HL-60 (cell line): ENCODE measurements at regions not wholly inside any gene's neighbourhood (a gene's known extent, or its start where the extent isn't known, plus 50 kb on each side); places are given as distances from the start of the nearest gene placed in this dataset.

ENCODE experiments used
- DNase-seq, 2 experiments: peaks; one replicate each; pipeline ENCODE4 v3.0.0-alpha.2; 2010 to 2020; ENCODE audit warnings: low read depth in 1 of 2, low spot score in 1 of 2
- H3K27ac ChIP-seq: fragments of 250-450 bp; sonication (Bioruptor Pico); replicated peaks from 2 replicates; pipeline ENCODE4 v1.5.1; 2020; ENCODE audit warnings: mild to moderate bottlenecking, moderate library complexity
- H3K27me3 ChIP-seq: fragments of 250-450 bp; sonication (Bioruptor Pico); 2 replicates; pipeline ENCODE4 v1.5.1; 2021; ENCODE audit warnings: mild to moderate bottlenecking, moderate library complexity; ENCODE audit not compliant: insufficient read depth, poor library complexity, severe bottlenecking
- H3K4me3 ChIP-seq: replicated peaks from 2 replicates; pipeline ENCODE4 v1.5.1; 2011; ENCODE audit warnings: mild to moderate bottlenecking, control low read depth, low read length; ENCODE audit not compliant: insufficient read depth
- GABPA ChIP-seq: IDR thresholded peaks from 2 replicates; pipeline ENCODE4 v1.6.1; 2012; ENCODE audit warnings: low read depth
- POLR2AphosphoS5 ChIP-seq: IDR thresholded peaks from 2 replicates; pipeline ENCODE4 v1.6.1; 2012; ENCODE audit warnings: low read depth
- SPI1 ChIP-seq: IDR thresholded peaks from 2 replicates; pipeline ENCODE4 v1.6.1; 2012; ENCODE audit warnings: low read depth, mild to moderate bottlenecking, borderline replicate concordance
- TF ChIP-seq, protein P1 (sequence below): IDR thresholded peaks from 2 replicates; pipeline ENCODE4 v1.6.1; 2012; ENCODE audit warnings: low read depth; ENCODE audit not compliant: insufficient replicate concordance
- TF ChIP-seq, protein P2 (sequence below): IDR thresholded peaks from one replicate; pipeline ENCODE4 v1.5.1; 2011; ENCODE audit warnings: low read length, control low read depth, inconsistent platforms; ENCODE audit not compliant: insufficient read depth

DNA sequence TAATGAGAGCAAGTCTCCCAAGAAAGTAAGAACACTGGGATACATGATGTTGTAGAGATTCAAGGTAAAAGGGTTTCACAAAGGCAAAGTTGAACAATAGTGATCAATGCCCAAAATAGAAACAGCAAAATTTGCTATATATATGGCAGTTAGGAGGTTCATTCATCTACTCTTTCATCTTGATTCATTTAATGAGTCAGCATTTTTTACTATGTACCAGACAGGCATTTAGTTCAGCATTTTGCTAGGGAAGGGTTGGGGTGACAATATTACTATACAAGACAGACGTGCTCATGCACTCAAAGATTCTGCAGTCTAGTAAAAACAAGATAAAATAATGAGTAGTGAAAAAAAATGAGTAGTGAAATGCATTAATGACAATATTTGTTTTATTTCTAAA, 264.9 kb upstream of the LMO3 start:
- no peak overlapping the region for H3K4me3 ChIP-seq
- no peak overlapping the region for H3K27ac ChIP-seq
- TF ChIP-seq, protein P1, sequence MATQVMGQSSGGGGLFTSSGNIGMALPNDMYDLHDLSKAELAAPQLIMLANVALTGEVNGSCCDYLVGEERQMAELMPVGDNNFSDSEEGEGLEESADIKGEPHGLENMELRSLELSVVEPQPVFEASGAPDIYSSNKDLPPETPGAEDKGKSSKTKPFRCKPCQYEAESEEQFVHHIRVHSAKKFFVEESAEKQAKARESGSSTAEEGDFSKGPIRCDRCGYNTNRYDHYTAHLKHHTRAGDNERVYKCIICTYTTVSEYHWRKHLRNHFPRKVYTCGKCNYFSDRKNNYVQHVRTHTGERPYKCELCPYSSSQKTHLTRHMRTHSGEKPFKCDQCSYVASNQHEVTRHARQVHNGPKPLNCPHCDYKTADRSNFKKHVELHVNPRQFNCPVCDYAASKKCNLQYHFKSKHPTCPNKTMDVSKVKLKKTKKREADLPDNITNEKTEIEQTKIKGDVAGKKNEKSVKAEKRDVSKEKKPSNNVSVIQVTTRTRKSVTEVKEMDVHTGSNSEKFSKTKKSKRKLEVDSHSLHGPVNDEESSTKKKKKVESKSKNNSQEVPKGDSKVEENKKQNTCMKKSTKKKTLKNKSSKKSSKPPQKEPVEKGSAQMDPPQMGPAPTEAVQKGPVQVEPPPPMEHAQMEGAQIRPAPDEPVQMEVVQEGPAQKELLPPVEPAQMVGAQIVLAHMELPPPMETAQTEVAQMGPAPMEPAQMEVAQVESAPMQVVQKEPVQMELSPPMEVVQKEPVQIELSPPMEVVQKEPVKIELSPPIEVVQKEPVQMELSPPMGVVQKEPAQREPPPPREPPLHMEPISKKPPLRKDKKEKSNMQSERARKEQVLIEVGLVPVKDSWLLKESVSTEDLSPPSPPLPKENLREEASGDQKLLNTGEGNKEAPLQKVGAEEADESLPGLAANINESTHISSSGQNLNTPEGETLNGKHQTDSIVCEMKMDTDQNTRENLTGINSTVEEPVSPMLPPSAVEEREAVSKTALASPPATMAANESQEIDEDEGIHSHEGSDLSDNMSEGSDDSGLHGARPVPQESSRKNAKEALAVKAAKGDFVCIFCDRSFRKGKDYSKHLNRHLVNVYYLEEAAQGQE, result no peak
- TF ChIP-seq GABPA (no peak), POLR2AphosphoS5 (no peak)
- DNase-seq, result no peak
- no peaks in the 10 kb centered on the region for H3K27me3 ChIP-seq

DNA sequence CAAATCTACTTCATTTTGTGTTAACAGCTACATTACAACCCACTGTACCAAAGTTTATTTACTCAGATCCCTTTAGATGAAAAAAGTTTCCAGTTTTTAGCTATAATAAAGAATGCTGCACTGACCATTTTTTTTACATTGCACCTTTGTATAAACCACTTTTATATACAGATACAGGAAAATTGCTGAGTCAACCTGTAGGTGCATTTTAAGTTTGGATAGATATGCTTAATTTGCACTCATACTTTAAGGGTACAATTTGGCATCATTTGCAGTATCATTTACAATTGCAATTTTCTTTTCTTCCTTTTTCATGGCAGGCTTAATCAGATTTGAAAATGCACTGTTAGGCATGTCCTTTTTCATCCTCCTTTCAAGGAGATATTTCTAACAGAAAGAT, 257.8 kb upstream of the LMO3 start:
- no peak for DNase-seq

DNA sequence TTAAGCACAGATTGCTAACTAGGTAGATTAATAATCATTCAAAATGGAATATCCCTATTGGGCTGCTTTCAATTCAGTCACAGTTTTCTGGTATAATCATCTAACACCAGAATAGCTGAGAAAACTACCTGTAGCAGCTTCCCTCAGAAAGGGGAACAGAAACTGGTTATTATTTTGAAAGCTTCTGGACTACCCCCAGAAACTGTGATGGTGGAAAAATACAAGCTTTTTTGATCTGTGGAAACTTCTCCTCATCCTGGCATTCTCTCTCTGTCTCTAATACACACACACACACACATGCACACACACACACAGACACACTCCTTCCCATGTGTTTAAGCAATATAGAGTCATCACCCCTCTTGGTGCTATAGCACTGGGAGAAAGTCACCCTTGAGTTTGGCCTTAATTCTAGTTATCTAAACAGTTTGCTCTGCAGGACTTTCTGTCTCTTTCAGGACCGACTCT, 251.5 kb upstream of the LMO3 start:
- Histone ChIP-seq H3K4me3 (no peak overlapping the region), H3K27ac (no peak overlapping the region), H3K27me3 (no peaks in the 10 kb centered on the region)
- TF ChIP-seq POLR2AphosphoS5 (no peak), GABPA (no peak)
- TF ChIP-seq, protein P1, result no peak
- DNase-seq, result no peak

More for the DNA sequence above, 257.8 kb upstream of the LMO3 start:
- Histone ChIP-seq H3K4me3 (no peak overlapping the region), H3K27me3 (no peaks in the 10 kb centered on the region), H3K27ac (no peak overlapping the region)
- TF ChIP-seq, protein P2, sequence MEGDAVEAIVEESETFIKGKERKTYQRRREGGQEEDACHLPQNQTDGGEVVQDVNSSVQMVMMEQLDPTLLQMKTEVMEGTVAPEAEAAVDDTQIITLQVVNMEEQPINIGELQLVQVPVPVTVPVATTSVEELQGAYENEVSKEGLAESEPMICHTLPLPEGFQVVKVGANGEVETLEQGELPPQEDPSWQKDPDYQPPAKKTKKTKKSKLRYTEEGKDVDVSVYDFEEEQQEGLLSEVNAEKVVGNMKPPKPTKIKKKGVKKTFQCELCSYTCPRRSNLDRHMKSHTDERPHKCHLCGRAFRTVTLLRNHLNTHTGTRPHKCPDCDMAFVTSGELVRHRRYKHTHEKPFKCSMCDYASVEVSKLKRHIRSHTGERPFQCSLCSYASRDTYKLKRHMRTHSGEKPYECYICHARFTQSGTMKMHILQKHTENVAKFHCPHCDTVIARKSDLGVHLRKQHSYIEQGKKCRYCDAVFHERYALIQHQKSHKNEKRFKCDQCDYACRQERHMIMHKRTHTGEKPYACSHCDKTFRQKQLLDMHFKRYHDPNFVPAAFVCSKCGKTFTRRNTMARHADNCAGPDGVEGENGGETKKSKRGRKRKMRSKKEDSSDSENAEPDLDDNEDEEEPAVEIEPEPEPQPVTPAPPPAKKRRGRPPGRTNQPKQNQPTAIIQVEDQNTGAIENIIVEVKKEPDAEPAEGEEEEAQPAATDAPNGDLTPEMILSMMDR, result no peak
- TF ChIP-seq SPI1 (no peak), POLR2AphosphoS5 (no peak), GABPA (no peak)
- TF ChIP-seq, protein P1, result no peak

DNA sequence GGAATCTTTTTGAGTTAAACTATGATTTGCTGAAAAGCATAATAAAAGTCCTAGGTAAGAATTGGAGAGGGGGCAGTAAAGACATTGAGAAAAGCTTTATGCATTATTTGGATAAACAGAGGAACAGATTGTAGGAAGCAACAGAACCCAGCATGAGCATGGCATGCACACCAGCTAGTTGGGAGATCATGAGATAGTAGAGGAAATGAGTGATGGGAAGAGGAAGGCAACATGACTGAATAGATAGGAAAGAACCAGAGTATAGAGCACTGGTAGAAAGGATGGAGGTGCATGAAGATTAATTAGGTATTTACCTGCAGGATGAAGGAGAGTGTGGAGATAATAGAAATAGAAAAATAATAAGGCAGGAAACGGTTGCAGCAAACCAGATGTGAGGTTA, 248.5 kb upstream of the LMO3 start:
- Histone ChIP-seq H3K4me3 (no peak overlapping the region), H3K27ac (no peak overlapping the region), H3K27me3 (no peaks in the 10 kb centered on the region)
- TF ChIP-seq, protein P2, result no peak
- no peak for TF ChIP-seq SPI1
- no peak for TF ChIP-seq POLR2AphosphoS5
- no peak for TF ChIP-seq GABPA
- TF ChIP-seq, protein P1, result no peak
- DNase-seq, result no peak
